NCI-H446 treated with DMSO at 0.1 percent for 48 hours (cell line): ENCODE measurements at regions not wholly inside any gene's neighbourhood (a gene's known extent, or its start where the extent isn't known, plus 50 kb on each side); places are given as distances from the start of the nearest gene placed in this dataset.
"Not testable (repeated sequence)": the region's sequence is repeated elsewhere in the genome, so short reads cannot be mapped to it uniquely, and the experiment has no call there.

Experiments
- DNase-seq: peaks from one replicate; lab custom pipeline; 2025; lab: John Stamatoyannopoulos, UW

- DNase-seq: no peak
These were observed 206.7 kb upstream of the PROK2 start for GRCh38 chr3:71991681-71992080.

GRCh38 chr3:71991046-71991445, 206.1 kb upstream of the PROK2 start:
- no peak for DNase-seq

DNA sequence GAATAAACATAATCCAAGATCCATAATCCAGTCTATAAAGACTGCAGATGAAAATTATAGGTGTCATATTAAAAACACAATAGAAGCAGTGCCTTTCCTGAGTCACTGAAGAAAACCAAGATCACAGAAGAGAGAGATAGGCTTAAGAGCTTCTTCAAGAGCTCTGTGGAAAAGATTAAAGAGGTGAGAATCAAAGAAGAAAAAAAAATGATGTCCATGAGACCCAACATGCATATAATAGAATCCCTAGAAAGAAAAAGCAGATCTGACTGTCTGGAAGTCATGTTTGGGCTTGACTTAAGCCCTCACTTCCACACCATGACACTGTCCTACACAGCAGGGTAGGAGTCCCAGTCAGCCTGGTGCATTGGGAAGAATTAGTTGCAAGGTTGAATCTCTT, 205.6 kb upstream of the PROK2 start:
- no peak for DNase-seq

DNA sequence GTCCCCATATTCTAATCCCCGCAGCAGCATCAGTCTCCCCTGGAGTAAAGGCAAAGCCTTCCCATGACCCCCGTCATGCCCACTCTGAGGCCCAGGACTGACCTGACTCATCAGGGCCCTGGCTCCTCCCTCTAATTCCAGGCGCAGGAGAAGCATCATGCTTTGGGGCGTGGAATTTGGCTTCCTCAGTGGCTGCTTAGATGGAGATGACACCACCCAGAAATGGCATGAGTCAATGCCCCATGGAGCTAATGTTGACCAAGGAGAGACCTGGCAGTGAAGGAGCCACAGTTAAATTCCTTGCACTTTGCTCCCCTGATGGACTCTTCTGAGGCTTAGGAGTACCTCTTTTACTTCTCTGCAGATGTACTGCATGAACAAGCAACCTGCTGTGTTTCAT, 204.2 kb upstream of the PROK2 start:
- DNase-seq: no peak

DNA sequence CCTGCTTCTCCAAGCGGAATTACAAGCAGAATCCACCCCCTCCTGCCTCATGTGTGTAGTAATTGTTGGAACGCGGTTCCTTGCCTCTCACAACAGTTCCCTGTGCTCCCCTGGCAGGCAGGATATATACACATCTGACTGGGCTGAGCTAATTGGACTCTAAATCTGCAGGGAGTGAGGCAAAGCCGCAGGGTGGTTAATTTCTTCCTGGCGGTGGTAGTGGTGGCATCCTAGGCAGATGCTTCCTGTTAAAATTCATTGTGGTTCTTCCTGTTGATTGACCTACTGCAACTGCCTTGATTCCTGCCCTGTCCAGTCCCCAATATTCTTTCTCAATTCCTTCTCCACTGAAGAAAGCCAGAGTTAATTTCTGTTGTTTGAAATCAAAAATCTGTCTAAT, 202.9 kb upstream of the PROK2 start:
- DNase-seq: peak; percentile 4

DNA sequence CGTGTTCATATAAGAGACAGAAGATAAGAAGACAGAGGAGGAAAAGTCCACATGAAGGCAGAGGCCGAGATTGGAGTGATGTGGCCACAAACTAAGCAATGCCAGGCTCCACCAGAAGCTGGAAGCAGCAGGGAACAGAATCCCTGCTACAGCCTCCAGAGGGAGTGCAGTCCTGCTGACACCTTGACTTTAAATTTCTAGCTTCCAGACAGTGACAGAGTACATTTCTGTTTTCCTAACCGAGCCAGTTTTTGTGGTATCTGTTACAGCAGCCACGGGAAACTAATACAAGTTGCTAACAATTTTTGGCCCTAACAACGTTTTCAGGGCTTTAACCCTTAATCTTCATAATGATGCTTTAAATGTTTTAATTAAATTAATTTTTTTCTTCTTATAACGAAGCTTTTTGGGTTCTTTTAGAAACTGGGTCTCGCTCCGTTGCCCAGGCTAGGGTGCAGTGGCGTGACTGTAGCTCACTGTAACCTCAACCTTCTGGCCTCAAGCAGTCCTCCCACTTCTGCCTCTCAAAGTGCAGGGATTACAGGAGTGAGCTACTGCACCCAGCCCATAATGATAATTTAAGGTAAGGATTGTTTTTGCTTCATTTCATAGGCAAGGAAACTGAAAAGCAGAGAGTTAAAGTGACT, 202.3 kb upstream of the PROK2 start:
- no peak for DNase-seq

GRCh38 chr3:71986606-71987005, 201.7 kb upstream of the PROK2 start:
- DNase-seq: no peak

- DNase-seq: no peak
These were observed 200.1 kb upstream of the PROK2 start for GRCh38 chr3:71984843-71985613.

GRCh38 chr3:71983694-71984093, 198.7 kb upstream of the PROK2 start:
- no peak for DNase-seq

DNA sequence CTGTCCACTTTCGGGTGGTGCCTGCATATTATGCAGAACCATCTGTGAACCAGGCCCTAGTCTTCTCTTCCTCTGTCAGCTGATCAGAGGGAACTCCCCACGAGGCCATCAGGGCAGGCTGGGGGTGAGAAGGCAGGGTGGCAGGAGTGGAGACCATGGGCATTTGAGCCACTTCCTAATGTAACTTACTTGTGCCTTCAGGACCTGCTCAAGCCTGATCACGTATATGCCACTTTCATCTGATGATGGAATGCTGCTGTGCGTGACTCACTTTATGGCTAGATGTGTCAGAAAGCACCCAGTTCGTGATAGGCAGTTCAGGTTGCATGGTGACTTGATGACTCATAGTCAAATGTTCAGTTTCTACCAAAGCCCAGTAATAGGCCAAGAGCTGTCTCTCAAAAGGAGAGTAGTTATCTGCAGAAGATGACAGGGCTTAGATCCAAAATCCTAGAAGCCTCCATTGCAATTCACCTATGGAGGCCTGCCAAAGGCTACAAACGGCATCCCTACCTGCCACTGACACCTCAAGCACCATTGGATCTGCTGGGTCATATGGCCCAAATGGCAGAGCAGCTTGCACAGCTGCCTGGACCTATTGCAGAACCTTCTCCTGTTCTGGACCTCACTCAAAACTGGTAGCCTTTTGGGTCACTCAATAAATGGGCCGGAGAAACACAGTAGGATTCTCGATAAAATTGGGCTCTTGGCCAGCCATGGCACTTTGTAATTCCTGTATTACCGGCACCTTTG, 197.7 kb upstream of the PROK2 start:
- DNase-seq: not testable (repeated sequence)

GRCh38 chr3:71979175-71979574, 194.2 kb upstream of the PROK2 start:
- DNase-seq: no peak

- no peak for DNase-seq
These were observed 193.3 kb upstream of the PROK2 start for GRCh38 chr3:71978150-71978721.

- no peak for DNase-seq
These were observed 192.6 kb upstream of the PROK2 start for GRCh38 chr3:71977525-71977924.

GRCh38 chr3:71975573-71975972, 190.6 kb upstream of the PROK2 start:
- DNase-seq: no peak

DNA sequence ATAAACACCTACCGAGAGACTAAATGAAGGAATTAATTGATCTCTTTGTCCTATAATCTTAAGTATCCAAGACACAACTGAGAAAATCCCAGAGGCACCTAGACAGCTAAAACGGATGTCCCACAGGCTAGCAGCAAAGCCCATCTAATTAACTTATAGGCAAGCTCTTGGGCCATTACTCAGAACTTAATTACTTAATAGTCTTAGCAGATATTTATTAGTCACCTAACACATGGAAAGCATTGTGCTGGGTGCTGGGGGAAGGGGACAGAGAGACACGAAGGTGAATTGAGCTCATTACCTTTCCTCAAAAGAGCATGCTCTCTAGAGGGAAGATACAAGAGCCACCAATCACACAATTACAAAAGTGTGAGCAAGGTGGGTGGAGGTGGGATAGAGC, 189.8 kb upstream of the PROK2 start:
- no peak for DNase-seq

DNA sequence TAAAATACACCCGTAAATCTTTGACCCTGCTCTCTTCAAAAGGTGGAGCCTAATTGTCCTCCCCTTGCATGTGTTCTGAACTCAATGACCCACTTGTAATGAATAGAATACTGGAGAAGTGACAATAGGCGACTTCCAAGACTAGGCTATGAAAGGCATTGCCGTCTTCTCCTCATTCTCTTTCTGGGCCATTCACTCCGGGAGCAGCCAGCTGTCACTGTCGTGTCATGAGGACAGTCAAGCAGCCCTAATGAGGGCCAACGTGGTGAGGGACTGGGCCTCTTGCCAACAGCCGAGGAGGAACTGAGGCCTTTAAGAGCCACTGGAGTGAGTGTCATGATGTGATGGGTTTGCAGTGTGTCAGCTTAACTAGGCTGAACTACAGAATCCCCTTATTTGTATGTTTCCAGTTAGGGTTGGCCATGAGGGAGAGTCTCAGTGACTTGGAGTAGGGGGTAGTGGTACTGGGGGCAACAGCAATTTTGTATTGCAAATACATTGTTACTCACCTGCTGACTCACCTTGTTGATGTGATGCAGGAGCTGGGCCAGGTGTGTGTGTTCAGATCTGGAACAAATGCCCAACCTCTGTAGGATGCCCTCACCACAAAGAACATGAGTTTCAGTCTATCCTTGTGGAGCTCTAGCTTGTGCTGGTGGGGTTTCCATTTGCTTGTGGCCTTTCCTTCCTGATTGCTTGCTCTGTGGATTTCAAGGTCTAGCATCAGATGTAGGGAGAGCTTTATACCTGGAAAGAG, 188.5 kb upstream of the PROK2 start:
- no peak for DNase-seq

DNA sequence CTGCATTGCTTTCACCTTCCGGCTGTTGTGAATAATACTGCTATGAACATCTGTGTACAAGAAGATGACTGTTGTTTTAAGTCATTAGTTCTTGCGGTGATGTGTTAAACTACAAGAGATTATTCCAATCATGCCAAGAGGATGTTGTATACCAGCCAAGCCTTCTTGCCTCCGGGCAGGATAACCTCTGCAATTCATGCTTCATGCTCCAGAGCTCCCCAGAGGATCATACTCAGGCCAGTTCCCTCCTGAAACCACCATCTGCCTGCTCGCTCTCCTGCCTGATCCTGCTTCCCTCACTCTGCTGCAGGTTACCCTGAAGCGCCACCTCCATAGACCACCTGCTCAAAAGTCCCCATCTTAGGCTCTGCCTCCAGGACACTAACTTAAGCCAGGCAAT, 187.1 kb upstream of the PROK2 start:
- peak; percentile 11 for DNase-seq

- DNase-seq: no peak
These were observed 183.6 kb upstream of the PROK2 start for GRCh38 chr3:71968544-71968943.

DNA sequence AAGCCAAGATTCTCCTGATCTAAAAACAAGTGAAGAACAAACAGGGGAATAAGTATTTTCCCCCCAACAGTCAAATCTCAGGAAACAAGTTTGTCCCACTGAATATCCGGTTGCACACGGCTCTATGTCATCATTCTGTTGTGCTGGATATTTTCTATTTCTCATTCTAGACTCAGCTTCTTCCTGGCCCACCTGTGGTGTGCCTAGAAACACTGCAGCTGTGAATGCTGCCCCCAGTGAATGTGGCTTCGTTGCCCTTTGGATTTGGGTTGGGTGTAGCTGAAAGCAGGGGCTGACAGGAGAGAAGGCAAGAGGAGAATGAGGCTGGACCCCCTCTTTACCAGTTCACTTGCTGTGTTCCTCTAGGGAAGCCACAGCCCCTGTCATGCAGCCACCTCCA, 181.2 kb upstream of the PROK2 start:
- no peak for DNase-seq

GRCh38 chr3:71964170-71964569, 179.2 kb upstream of the PROK2 start:
- no peak for DNase-seq

DNA sequence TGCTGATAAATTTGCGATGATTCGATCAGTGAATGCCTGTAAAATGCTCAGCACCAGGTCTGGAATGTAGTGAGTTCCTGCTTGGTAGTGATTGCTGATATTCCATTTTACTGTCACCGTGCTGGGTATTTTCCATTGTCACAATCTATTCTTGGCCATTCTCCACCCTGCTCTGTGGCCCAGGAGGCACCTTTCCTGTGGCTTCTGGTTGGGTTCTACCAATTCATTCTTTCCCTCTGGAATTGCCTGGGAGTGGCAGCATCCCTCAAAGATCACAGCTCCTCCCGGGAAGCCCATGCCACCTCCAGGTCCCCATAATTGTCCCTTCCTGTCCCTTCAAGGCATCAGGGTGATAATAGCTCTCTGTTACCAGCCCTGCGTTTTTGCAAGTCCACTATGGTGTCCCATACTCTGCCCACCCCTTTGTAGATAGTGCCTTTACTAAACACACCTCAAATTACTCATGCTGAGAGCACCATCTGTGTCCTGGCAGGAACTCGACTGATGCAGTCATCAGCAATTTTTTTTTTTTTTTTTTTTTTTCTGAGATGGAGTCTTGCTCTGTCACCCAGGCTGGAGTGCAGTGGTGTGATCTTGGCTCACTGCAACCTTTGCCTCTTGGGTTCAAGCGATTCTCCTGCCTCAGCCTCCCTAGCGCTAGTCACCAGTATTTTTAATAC, 177.8 kb upstream of the PROK2 start:
- DNase-seq: no peak
